GM18873 (cell line): ENCODE measurements at regions not wholly inside any gene's neighbourhood (a gene's known extent, or its start where the extent isn't known, plus 50 kb on each side); places are given as distances from the start of the nearest gene placed in this dataset.

Source experiments
- ATAC-seq: cut with Tn5 transposase; IDR thresholded peaks from one replicate; pipeline ENCODE4 v1.9.1; 2021; ENCODE audit warnings: mild to moderate bottlenecking, moderate library complexity, moderate number of reproducible peaks; ENCODE audit not compliant: unreplicated experiment, low FRiP score

GRCh38 chr6:98640366-98640765 lies 194.0 kb upstream of the POU3F2 start:
- no peak for ATAC-seq

- ATAC-seq, result no peak
Measured at GRCh38 chr6:98641949-98642719, 192.2 kb upstream of the POU3F2 start.

DNA sequence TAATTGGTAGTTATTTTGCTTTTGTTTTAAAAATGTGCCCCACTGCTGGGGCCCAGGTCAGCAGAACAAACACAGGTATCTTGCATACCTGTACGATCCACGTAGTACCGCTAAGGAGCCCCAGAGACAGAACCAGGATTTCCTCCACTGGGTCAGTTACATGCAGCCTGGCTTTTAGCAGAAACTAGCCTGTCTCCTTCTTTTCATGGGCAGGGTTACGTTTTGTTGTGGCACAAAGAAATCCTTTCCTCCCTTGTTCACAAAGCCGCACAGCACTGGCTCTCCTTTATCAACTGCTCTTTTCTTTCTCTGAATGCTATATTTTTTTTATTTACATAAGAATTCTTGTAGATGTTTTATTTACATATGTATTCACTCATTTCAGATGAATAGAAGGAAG lies 190.3 kb upstream of the POU3F2 start:
- ATAC-seq, result no peak

GRCh38 chr6:98648211-98648914 lies 186.0 kb upstream of the POU3F2 start:
- ATAC-seq, result no peak

DNA sequence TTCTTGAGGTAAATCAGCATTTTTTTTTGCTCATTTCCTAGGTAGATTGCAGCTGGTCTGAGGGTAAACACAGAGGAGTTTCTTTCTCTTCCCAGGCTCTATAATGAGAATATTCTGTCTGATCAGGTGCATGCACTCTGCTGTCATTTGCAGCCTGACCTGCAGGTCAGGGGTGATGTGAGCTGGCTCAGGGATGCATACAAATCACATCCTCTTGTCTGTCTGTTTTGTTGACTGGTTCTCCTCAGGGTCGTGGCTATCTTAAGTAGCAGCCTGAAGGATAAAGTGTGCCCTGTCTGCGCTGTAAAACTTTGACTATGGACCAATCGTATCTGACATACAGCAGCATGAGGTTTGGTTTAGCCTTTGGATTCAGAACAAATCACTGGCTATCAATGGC lies 183.4 kb upstream of the POU3F2 start:
- ATAC-seq, result no peak

- ATAC-seq, result no peak
Measured at GRCh38 chr6:98653179-98653578, 181.2 kb upstream of the POU3F2 start.

- ATAC-seq, result no peak
Measured at GRCh38 chr6:98657764-98658163, 176.6 kb upstream of the POU3F2 start.

DNA sequence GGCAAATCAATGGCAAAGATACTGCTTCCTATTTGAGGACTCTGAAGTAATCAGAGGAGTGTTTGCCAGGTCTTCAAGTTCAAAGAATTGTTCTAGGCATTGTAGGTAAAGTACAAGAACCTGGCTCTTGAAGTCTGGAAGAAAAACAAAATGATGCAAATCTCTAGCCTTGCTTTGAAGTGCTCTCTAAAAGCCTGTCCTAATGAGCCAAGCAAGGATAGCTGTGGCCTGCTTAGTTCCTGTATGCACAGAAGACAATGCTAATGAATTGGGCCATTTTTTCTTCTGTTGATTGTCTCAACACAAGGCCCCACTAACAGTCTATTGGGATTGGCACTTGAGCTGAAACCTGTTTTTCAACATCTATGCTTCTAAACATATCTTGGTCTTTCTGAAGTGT lies 165.0 kb upstream of the POU3F2 start:
- no peak for ATAC-seq

DNA sequence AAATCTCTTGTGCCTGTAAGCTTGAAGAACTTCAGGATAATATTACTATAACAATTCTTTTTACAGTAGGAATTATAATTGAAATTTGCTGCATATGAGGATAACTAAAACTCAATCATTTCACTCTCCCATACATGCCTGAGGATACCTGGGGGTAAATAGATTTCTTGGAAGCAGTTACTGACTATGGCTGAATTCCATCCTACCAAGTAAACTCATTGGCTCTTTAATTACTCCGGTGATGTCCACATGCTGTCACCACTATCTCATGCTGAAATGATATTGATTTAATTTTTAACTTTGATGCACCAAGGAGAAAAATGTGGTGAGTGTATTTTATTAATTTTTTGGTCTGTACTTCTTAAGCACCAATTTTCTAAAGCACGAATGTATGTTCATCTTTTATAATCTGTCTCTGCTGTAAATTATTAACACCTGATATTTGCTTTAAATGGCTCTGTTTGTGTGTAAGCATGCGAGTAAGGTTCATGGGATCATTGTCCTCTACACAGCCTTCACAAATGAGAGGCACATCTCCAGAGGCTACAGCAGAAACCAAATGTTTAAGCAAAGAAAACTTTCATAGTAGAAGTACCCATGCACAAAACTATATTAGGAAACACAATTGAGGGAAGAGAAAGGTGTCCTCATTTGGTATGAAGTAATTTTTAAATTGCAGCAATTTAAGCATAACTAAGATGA lies 164.2 kb upstream of the POU3F2 start:
- ATAC-seq, result no peak

- no peak for ATAC-seq
Measured at GRCh38 chr6:98672681-98673475, 161.5 kb upstream of the POU3F2 start.

GRCh38 chr6:98678481-98678880 lies 155.9 kb upstream of the POU3F2 start:
- ATAC-seq, result no peak

DNA sequence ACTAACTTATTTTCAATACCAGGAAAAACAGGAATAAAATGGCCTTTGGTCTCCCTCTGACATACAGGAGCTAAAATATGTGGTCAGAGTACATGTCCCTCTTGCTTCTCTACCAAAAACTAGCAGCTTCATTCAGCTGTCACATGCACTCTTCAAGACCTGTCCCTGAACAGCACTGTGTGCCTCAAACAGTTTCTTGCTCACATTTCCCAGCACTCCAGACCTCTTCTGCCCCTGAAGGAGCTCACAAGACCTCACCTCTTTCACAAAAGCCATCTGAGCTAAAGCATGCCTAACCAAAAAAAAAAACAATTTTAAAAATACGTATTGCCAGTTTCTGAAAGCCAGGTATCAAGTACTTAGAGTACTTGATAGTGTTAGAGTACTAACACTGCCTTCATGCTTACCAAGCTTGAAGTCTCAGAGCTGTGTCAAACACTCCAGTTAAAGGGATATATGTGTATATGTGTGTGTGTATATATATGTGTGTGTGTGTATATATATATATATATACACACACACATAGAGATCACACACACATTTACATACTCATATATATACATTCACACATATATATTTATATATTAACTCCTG lies 148.3 kb upstream of the POU3F2 start:
- ATAC-seq, result no peak

- no peak for ATAC-seq
Measured at GRCh38 chr6:98687752-98688151, 146.6 kb upstream of the POU3F2 start.

DNA sequence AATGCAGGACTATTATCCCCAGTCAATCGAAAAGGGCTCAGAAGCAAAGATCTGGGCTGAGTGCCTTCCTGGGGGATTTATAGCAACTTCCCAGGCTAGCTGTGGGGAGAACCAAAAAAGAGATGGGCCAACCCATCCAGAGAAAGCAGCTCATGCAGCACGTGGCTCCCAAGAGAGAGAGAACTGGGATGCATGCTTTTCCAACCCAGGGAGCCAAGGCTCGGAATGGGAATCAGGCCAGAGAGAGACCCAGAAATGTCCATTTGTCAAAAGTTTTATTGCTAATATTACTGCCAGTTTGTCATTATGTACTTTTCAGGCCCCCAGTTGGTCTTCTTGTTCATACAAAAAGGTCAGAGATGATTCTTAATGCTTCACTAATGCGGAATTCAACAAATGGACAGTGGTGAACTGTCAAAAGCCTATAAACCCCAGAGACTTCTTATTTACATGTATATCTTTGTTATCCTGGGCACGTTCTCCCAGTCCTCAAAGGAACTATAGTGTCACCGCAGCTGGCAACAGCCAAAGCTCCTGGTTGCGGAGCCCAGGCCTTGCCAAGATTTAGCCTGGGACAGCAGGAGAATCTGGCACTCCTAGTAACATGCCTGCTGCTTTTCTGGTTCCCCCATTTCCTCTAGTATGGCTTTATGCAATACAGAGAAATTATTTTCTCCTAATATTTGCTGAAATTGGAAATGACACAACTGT lies 139.1 kb upstream of the POU3F2 start:
- no peak for ATAC-seq

DNA sequence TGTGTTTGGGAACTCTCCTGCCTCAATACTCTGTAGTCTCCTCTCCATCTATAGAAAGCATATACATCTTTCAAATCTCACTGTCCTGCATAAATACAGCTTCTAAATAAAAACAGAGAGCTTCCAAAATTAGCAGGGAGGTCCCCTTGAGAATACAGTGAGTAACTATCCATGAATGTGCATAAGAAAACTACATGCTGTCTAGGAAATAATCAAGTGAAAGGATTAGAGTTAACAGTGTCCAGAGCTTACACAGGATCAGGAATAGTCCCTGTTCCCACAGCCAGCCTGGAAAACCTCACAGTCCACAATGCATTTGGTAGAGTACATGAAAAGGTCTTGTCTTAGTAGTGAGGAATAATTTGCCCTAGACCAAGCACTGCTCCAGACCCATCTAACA lies 123.0 kb upstream of the POU3F2 start:
- ATAC-seq, result no peak

GRCh38 chr6:98716341-98716740 lies 118.0 kb upstream of the POU3F2 start:
- no peak for ATAC-seq

DNA sequence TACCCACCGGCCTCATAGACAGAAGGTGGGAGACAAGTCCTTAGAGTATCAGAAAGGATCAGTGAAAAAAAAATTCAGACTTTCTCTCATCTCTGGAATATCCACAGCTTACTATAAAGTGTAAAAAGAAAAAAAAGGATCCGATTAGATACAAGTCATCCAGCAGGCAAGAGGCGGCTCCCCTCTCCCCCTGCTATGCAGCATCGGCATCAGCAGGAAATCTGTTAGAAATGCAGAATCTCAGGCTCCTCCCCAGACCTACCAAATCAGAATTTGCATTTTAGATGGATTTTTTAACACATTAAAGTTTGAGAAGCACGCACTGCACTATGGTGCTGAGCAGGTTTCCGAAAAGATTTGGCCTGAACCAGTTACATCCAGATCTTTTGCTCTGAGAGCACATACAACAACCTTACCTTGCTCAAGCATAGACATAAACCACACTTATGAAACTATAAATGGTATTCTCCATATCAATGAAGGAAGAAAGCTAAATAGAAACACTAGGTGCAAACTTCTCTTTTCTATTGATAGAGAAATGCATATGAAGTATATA lies 117.0 kb upstream of the POU3F2 start:
- ATAC-seq, result no peak

DNA sequence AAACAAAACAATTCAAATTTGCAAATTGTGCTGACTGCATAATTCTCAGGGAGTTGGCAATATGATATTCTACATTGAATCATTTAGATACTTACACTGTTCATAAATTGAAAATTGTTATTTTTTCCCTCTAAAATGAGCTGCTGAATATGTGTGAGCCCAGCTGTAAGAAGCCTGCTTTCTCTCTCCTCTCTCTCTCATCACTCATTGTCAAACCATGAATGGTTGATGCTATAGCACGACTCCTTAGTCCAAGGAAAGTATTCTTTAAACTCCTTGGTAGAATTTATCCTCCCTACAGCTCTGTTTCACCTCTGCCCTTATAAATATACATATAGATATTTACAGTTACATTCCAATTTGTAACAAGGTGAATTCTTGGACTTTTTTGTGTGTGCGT lies 116.4 kb upstream of the POU3F2 start:
- no peak for ATAC-seq

DNA sequence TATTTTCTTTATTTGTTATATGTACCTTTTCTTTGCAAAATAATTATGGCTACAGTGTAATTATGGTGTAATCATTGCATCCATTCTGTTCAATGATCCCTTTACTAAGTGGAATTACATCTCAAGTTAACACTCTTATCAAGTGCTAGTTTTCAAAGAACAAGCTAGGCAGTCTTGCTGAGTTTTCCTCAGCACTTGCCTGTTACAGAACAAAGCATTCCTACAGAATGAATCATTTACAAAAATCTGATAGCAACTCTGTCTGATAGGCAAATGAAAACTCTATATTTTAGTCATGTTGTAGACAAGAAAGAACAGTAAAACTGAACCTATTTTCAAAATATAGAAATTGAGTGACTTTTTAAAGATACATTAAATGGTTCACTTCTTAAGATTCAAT lies 109.8 kb upstream of the POU3F2 start:
- no peak for ATAC-seq
